GM12878 (cell line): ENCODE measurements at regions not wholly inside any gene's neighbourhood (a gene's known extent, or its start where the extent isn't known, plus 50 kb on each side); places are given as distances from the start of the nearest gene placed in this dataset.

Source experiments
- ATAC-seq: fragments of 200-7000 bp; cut with Tn5 transposase; 3 replicates; pipeline ENCODE4 v1.9.1; 2020; ENCODE audit warnings: mild to moderate bottlenecking, moderate library complexity
- BruUV-seq: library from RNA; stranded (reverse); fragments of 400-500 nt; replicated peaks from 2 replicates; lab custom pipeline; 2021; lab: Mats Ljungman, UMichigan
- CTCF ChIA-PET: fragments of 300-600 bp; sonication (Branson Sonifier 250); formaldehyde crosslinking; extraction: SDS; loops from one replicate; lab custom pipeline; 2021; ENCODE audit warnings: inconsistent platforms; lab: Yijun Ruan, JAX
- POLR2A ChIA-PET: fragments of 350-600 bp; formaldehyde crosslinking; extraction: SDS; loops from one replicate; lab custom pipeline; 2021; ENCODE audit warnings: inconsistent platforms; lab: Charles Lee
- RAD21 ChIA-PET: fragments of 300-600 bp; sonication (Branson Sonifier 250); formaldehyde crosslinking; loops from one replicate; lab custom pipeline; 2023; ENCODE audit warnings: antibody characterized with exemption; ENCODE audit not compliant: unreplicated experiment; lab: Charles Lee
- SMC1A ChIA-PET: fragments of 300-600 bp; sonication (Branson Sonifier 250); formaldehyde crosslinking; loops from one replicate; lab custom pipeline; 2023; ENCODE audit not compliant: unreplicated experiment, uncharacterized antibody; lab: Charles Lee
- DNase-seq: peaks from one replicate; pipeline ENCODE4 v3.0.0-alpha.2; 2011; ENCODE audit warnings: low read depth, low spot score
- FAIRE-seq: peaks from 3 replicates; lab custom pipeline; 2011; peaks lifted over from hg19 to GRCh38; lab: Jason Lieb, UNC
- H2AFZ ChIP-seq: 2 replicates; pipeline ENCODE4 v1.6.0; 2011; ENCODE audit warnings: low read depth, low read length, control low read depth; ENCODE audit not compliant: control insufficient read depth
- H3K27ac ChIP-seq: 2 replicates; pipeline ENCODE4 v1.5.1; 2011; ENCODE audit warnings: control low read depth; ENCODE audit not compliant: control insufficient read depth, insufficient read depth
- H3K27me3 ChIP-seq, 2 experiments: replicated peaks in 1 of 2; 2 replicates each; pipeline versions ENCODE4 v1.6.0 to v1.6.1; 2011; ENCODE audit warnings: low read length in 1 of 2; ENCODE audit not compliant: control insufficient read depth in 2 of 2, insufficient read depth in 2 of 2
- H3K36me3 ChIP-seq, 2 experiments: 2 replicates each; pipeline ENCODE4 v1.5.1; 2011; ENCODE audit warnings: low read length in 1 of 2; ENCODE audit not compliant: control insufficient read depth in 2 of 2, insufficient read depth in 2 of 2
- H3K4me1 ChIP-seq: 2 replicates; pipeline ENCODE4 v1.6.1; 2011; ENCODE audit warnings: mild to moderate bottlenecking, low read length, moderate library complexity, mixed read lengths; ENCODE audit not compliant: control insufficient read depth, insufficient read depth
- H3K4me2 ChIP-seq: 2 replicates; pipeline ENCODE4 v1.6.0; 2011; ENCODE audit warnings: control low read depth; ENCODE audit not compliant: control insufficient read depth, insufficient read depth
- H3K4me3 ChIP-seq: fragments of 200-600 bp; sonication (generic); 2 replicates; pipeline ENCODE4 v1.5.1; 2016
- H3K79me2 ChIP-seq: 2 replicates; pipeline ENCODE4 v1.6.0; 2011; ENCODE audit warnings: low read length; ENCODE audit not compliant: control insufficient read depth, insufficient read depth
- H3K9ac ChIP-seq: 2 replicates; pipeline ENCODE4 v1.8.0; 2011; ENCODE audit warnings: low read length, control low read depth, mixed read lengths; ENCODE audit not compliant: control insufficient read depth, insufficient read depth
- H3K9me3 ChIP-seq: replicated peaks from 3 replicates; pipeline ENCODE4 v1.5.1; 2011; ENCODE audit warnings: mild to moderate bottlenecking, low read length; ENCODE audit not compliant: control insufficient read depth, insufficient read depth
- H4K20me1 ChIP-seq: 2 replicates; pipeline ENCODE4 v1.6.0; 2011; ENCODE audit not compliant: control insufficient read depth, insufficient read depth
- CBFB ChIP-seq: IDR thresholded peaks from 2 replicates; pipeline ENCODE4 v1.6.1; 2016; ENCODE audit warnings: antibody characterized with exemption, low read depth
- CHD2 ChIP-seq: IDR thresholded peaks from 2 replicates; pipeline ENCODE4 v1.6.1; 2011; ENCODE audit warnings: low read depth, low read length, improper control_type of control experiment, borderline replicate concordance
- EED ChIP-seq: sonication (generic); IDR thresholded peaks from 2 replicates; pipeline ENCODE4 v1.6.1; 2016; ENCODE audit warnings: antibody characterized with exemption, low read depth
- HDGF ChIP-seq: fragments of 450-650 bp; IDR thresholded peaks from 2 replicates; pipeline ENCODE4 v1.6.1; 2016; ENCODE audit warnings: antibody characterized with exemption
- MEF2B ChIP-seq: fragments of 450-650 bp; IDR thresholded peaks from 2 replicates; pipeline ENCODE4 v1.6.1; 2018; ENCODE audit warnings: mild to moderate bottlenecking, moderate library complexity; ENCODE audit not compliant: partially characterized antibody, poor library complexity, severe bottlenecking
- MTA2 ChIP-seq: fragments of 450-650 bp; IDR thresholded peaks from 2 replicates; pipeline ENCODE4 v1.6.1; 2016; ENCODE audit warnings: low read depth, mild to moderate bottlenecking, moderate library complexity
- MYB ChIP-seq: fragments of 150-350 bp; IDR thresholded peaks from 2 replicates; pipeline ENCODE4 v1.6.1; 2014; ENCODE audit warnings: mild to moderate bottlenecking, low read depth, low read length, borderline replicate concordance
- NR2C2 ChIP-seq: IDR thresholded peaks from 2 replicates; pipeline ENCODE4 v1.6.1; 2011; ENCODE audit warnings: borderline replicate concordance, low read depth; ENCODE audit not compliant: control insufficient read depth, insufficient read length
- POLR2AphosphoS2 ChIP-seq: IDR thresholded peaks from 2 replicates; pipeline ENCODE4 v1.6.1; 2011; ENCODE audit warnings: low read depth, mild to moderate bottlenecking, low read length, improper control_type of control experiment, moderate library complexity
- POLR2AphosphoS5 ChIP-seq: IDR thresholded peaks from 2 replicates; pipeline ENCODE4 v1.6.1; 2011; ENCODE audit warnings: mild to moderate bottlenecking, low read length, inconsistent platforms
- SP1 ChIP-seq: IDR thresholded peaks from one replicate; pipeline ENCODE4 v1.6.1; 2011; ENCODE audit warnings: low read depth, low read length
- SREBF2 ChIP-seq: IDR thresholded peaks from 2 replicates; pipeline ENCODE4 v1.6.1; 2012; ENCODE audit warnings: mild to moderate bottlenecking, low read length
- ZNF24 ChIP-seq: fragments of 450-650 bp; IDR thresholded peaks from 2 replicates; pipeline ENCODE4 v1.6.1; 2017; ENCODE audit warnings: antibody characterized with exemption, mild to moderate bottlenecking
- ZZZ3 ChIP-seq: IDR thresholded peaks from 2 replicates; pipeline ENCODE4 v1.6.1; 2011; ENCODE audit warnings: low read depth; ENCODE audit not compliant: control insufficient read depth, insufficient read length
- WGBS: methylation state at CpG from one replicate; pipeline ENCODE4 v1.1.6; 2016; ENCODE audit warnings: low lambda C conversion rate; ENCODE audit not compliant: insufficient replicate concordance, insufficient coverage; ENCODE audit errors: missing lambda C conversion rate; 5-methylcytosine and 5-hydroxymethylcytosine counted together
- in situ Hi-C: fragments of 300-500 bp; cut with MboI; formaldehyde crosslinking; loops from 9 replicates; pipeline ENCODE4 v1.14.3; 2018; ENCODE audit warnings: mixed read lengths
- intact Hi-C: fragments of 100-400 bp; cut with micrococcal nuclease; formaldehyde crosslinking; loops from one replicate; pipeline ENCODE4 v1.14.2; 2022; ENCODE audit not compliant: unreplicated experiment
- TF ChIP-seq, protein P1 (sequence below): fragments of 450-650 bp; IDR thresholded peaks from 2 replicates; pipeline ENCODE4 v1.6.1; 2017; ENCODE audit warnings: mild to moderate bottlenecking
- TF ChIP-seq, protein P2 (sequence below): IDR thresholded peaks from 2 replicates; pipeline ENCODE4 v1.6.1; 2011; ENCODE audit warnings: borderline replicate concordance, low read depth, mild to moderate bottlenecking, moderate library complexity, low read length; ENCODE audit not compliant: insufficient read depth, poor library complexity, severe bottlenecking
- TF ChIP-seq, protein P3 (sequence below): IDR thresholded peaks from 2 replicates; pipeline ENCODE4 v1.6.1; 2011; ENCODE audit warnings: mild to moderate bottlenecking, low read depth, low read length, moderate library complexity; ENCODE audit not compliant: insufficient replicate concordance
- TF ChIP-seq, protein P4 (sequence below): fragments of 450-650 bp; IDR thresholded peaks from 2 replicates; pipeline ENCODE4 v1.6.1; 2018; ENCODE audit warnings: mild to moderate bottlenecking, low read depth, moderate library complexity; ENCODE audit not compliant: partially characterized antibody

DNA sequence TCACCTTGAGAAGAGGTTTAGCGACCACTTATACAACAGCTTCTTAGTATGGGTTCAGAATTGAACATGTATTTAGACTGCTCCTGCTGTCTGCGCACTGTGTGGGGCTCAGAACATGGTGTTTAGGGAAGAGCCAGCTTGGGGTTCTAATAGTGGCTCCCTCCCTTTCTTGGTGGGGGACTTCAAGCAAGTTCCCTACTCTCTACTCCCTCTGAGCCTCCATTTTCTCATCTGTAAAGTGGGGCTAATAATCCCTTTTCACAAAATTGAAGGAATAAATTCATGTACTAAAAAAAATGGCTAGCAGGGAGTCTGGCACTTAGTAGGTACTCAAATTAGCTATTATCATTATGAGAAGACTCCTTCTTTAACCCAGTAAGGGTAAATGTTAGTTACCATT is 97.5 kb upstream of the SPATA12 start:
- peaks cover 23% of the 10 kb centered on the region for H3K4me1 ChIP-seq
- TF ChIP-seq CBFB (no peak), HDGF (no peak), SREBF2 (no peak), MEF2B (no peak), ZZZ3 (no peak), EED (no peak), ZNF24 (no peak), MYB (no peak), SP1 (no peak), NR2C2 (no peak), POLR2AphosphoS2 (no peak), POLR2AphosphoS5 (no peak), CHD2 (no peak), MTA2 (no peak)
- TF ChIP-seq, protein P1, sequence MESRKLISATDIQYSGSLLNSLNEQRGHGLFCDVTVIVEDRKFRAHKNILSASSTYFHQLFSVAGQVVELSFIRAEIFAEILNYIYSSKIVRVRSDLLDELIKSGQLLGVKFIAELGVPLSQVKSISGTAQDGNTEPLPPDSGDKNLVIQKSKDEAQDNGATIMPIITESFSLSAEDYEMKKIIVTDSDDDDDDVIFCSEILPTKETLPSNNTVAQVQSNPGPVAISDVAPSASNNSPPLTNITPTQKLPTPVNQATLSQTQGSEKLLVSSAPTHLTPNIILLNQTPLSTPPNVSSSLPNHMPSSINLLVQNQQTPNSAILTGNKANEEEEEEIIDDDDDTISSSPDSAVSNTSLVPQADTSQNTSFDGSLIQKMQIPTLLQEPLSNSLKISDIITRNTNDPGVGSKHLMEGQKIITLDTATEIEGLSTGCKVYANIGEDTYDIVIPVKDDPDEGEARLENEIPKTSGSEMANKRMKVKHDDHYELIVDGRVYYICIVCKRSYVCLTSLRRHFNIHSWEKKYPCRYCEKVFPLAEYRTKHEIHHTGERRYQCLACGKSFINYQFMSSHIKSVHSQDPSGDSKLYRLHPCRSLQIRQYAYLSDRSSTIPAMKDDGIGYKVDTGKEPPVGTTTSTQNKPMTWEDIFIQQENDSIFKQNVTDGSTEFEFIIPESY, result no peak
- TF ChIP-seq, protein P2, sequence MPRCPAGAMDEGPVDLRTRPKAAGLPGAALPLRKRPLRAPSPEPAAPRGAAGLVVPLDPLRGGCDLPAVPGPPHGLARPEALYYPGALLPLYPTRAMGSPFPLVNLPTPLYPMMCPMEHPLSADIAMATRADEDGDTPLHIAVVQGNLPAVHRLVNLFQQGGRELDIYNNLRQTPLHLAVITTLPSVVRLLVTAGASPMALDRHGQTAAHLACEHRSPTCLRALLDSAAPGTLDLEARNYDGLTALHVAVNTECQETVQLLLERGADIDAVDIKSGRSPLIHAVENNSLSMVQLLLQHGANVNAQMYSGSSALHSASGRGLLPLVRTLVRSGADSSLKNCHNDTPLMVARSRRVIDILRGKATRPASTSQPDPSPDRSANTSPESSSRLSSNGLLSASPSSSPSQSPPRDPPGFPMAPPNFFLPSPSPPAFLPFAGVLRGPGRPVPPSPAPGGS, result no peak
- TF ChIP-seq, protein P3, sequence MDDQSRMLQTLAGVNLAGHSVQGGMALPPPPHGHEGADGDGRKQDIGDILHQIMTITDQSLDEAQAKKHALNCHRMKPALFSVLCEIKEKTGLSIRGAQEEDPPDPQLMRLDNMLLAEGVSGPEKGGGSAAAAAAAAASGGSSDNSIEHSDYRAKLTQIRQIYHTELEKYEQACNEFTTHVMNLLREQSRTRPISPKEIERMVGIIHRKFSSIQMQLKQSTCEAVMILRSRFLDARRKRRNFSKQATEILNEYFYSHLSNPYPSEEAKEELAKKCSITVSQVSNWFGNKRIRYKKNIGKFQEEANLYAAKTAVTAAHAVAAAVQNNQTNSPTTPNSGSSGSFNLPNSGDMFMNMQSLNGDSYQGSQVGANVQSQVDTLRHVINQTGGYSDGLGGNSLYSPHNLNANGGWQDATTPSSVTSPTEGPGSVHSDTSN, result no peak
- TF ChIP-seq, protein P4, sequence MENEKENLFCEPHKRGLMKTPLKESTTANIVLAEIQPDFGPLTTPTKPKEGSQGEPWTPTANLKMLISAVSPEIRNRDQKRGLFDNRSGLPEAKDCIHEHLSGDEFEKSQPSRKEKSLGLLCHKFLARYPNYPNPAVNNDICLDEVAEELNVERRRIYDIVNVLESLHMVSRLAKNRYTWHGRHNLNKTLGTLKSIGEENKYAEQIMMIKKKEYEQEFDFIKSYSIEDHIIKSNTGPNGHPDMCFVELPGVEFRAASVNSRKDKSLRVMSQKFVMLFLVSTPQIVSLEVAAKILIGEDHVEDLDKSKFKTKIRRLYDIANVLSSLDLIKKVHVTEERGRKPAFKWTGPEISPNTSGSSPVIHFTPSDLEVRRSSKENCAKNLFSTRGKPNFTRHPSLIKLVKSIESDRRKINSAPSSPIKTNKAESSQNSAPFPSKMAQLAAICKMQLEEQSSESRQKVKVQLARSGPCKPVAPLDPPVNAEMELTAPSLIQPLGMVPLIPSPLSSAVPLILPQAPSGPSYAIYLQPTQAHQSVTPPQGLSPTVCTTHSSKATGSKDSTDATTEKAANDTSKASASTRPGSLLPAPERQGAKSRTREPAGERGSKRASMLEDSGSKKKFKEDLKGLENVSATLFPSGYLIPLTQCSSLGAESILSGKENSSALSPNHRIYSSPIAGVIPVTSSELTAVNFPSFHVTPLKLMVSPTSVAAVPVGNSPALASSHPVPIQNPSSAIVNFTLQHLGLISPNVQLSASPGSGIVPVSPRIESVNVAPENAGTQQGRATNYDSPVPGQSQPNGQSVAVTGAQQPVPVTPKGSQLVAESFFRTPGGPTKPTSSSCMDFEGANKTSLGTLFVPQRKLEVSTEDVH, result no peak
- TF ChIP-seq, all 136 proteins: peak for 0
- DNase-seq, result no peak
- RAD21 ChIA-PET, result interaction anchor here (1.5 to 2.9 kb wide), 2 partner anchors 24 to 41 kb away, joined by 5 to 8 read pairs; no protein-coding TSS in a partner anchor
- Histone ChIP-seq H3K27me3 (no peaks in the 10 kb centered on the region), H3K9ac (no peak overlapping the region), H3K4me3 (no peak overlapping the region), H3K4me2 (no peak overlapping the region), H3K36me3 (no peaks in the 10 kb centered on the region), H3K79me2 (no peaks in the 10 kb centered on the region), H4K20me1 (no peaks in the 10 kb centered on the region), H3K9me3 (no peaks in the 10 kb centered on the region), H3K27ac (no peak overlapping the region), H2AFZ (no peak overlapping the region)
- SMC1A ChIA-PET, result interaction anchor here (0.9 to 6.4 kb wide), 4 partner anchors 9 to 46 kb away, joined by 3 to 42 read pairs (median 4); no protein-coding TSS in a partner anchor
- CTCF ChIA-PET, result interaction anchor here (0.8 to 2.6 kb wide), 3 partner anchors 26 to 161 kb away, joined by 3 to 11 read pairs (median 4); partner anchors contain the start of gene ARHGEF3
- POLR2A ChIA-PET, result no interaction called here
- no peak for FAIRE-seq
- 83% methylated on average over 2 of the region's 2 CpGs for WGBS
- intact Hi-C loops (no loop called here), in situ Hi-C loops (no loop called here)
- no peak for ATAC-seq
- no TSS peak for BruUV-seq
